GM23248 (cell line): ENCODE measurements at regions not wholly inside any gene's neighbourhood (a gene's known extent, or its start where the extent isn't known, plus 50 kb on each side); places are given as distances from the start of the nearest gene placed in this dataset.

ENCODE experiments used
- EZH2 ChIP-seq: fragments of 200-600 bp; sonication (generic); IDR thresholded peaks from 2 replicates; pipeline ENCODE4 v1.6.1; 2018; ENCODE audit warnings: antibody characterized with exemption, mild to moderate bottlenecking; ENCODE audit not compliant: insufficient read depth, poor library complexity, severe bottlenecking
- EZH2phosphoT487 ChIP-seq: fragments of 200-600 bp; sonication (generic); IDR thresholded peaks from 2 replicates; pipeline ENCODE4 v1.6.1; 2018; ENCODE audit warnings: antibody characterized with exemption, moderate library complexity, mild to moderate bottlenecking, low read depth; ENCODE audit not compliant: insufficient read depth

DNA sequence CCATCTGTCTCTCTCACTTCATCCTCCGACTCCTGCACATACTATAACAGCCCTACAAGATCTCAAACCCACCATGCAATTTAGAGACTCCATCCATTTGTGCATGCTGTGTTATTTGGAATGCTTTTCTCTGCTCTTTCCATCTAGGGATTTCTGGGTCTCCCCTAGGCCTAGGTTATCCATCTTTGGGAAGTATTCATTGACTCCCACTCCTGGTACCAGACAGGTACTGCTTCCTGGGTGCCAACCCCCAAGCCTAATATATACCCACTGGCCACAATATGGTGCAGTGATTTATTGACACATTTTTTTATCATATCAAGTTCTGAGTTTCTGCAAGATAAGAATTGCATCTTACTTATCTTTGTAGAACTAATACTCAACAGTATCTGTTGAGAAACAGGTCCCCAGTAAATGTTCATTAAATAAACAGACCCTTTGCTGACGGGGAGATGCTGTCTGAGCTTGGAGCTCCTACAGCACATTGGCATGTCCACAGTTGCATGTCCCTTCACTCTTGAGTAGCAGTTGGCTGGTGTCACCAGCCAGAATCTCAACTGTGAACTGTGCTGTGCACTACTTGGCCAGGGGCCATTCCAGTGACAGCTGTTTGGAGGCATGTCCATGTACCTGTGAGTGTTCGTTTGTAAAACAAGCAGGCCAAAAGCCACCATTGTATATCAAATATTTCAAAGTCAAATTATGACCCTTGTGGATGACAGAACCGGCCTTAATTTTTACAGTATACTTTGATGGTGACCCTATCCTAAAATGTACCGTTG is 223.3 kb upstream of the NFE2L3 start:
- TF ChIP-seq EZH2: no peak
- no peak for TF ChIP-seq EZH2phosphoT487
